Islet precursor cell (in vitro differentiated cells): ENCODE measurements at regions not wholly inside any gene's neighbourhood (a gene's known extent, or its start where the extent isn't known, plus 50 kb on each side); places are given as distances from the start of the nearest gene placed in this dataset.

Source experiments
- DNase-seq: peaks from one replicate; pipeline ENCODE4 v3.0.0-alpha.2; 2018

DNA sequence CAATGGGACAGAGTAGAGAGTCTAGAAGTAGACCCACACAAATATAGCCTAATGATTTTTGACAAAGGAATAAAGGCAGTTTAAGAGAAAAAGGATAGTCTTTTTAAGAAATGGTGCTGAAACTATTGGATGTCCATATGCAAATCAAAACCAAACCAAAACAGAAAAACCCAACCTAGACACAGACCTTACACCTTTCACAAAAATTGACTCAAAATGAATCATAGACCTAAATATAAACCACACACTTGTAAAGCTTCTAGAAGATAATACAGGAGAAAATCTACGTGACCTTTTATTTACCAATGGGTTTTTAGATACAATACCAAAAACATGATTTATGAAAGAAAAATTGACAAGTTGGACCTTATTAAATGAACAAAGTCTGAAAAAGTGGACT lies 66.4 kb upstream of the MPHOSPH6 start:
- no peak for DNase-seq

DNA sequence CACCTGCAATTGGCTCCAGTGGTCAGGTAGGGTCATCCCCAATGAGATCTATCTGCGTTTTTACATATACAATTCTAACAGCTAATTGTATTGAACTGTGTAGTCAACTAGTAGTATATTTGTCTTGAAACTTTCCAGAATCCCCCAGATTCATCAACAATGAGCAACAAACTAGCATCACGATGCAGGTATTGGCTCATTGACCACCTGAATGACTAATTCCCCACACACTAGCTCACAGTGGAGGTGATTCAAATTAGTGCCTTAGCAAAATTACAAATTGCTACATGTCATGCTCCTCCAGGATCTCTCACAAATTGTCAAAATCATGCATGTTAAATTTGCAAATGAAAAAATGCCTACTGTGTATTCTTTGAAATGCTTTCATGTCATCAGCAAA lies 62.8 kb upstream of the MPHOSPH6 start:
- no peak for DNase-seq

DNA sequence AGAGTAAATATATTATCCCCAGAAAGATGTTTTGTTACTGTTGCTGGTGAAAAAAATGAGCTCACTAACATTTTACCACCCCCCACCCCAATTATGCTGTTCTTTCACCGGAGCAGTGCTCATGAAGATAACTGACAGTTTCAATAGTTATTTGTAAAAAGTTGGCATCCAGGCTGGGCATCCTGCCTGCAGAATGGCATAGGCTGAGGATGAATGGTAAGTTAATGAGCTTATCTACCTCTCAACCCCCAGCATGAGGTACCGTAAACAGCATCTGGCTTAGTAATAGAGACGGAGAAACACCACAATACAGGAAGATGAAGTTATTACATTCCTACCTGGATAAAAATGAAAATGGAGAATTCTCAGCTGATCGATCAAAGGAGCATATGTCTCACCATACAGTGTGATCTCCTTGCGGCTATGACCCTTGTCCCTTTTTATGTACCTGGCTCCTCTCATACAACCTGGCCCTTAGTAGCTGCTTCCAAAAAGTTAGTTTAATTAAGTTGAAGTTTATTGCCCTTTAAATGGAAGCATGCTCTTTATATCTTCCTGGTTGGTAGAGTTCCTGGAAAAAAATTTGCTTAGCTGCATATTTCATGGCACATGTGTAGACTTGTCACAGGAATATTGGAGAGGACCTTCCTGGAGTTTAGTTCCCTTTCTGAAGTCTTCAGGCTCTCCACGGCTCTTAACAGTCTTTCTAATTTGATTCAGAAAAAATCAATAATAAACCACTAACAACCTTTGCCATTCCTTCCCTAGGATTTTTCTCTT lies 61.2 kb upstream of the MPHOSPH6 start:
- DNase-seq = no peak

DNA sequence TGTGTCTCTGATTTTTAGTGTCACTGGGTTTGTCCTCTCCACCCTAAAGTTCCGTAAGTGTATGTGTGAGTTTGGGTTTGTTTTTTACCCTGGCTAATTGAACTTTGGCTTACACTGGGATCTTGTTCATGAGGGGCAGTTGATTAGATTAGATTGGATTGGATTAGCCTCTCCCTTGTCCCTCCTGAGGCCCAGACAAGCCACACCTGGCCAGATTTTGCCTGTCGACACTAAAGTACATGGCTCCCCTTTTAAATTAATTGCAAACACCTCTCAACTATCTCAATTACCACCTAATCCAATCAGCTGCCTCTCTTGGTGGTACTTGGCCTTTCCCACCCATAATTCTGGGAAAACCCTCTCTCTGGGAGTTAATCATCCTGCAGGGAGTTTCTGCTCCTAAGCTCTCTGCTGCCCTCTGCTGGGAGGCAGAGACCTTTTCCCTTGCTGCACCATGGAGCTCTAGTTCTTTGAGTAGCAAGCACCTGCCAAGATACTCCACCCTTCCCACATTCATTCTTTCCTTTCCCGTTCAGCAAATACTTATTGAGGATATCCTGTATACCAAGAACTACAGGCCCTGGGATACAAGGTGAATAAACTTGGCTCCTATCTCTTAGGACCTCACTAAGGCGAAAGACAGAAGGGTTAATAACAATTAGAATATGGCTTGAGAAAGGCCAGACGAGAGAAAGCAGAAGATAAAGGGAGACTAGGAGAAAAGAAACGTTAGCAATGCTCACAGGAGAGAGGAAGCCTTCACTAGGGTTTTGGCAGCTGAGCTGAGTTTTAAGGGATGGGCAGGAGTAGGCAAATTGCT lies 60.0 kb upstream of the MPHOSPH6 start:
- peak; percentile 86 for DNase-seq

DNA sequence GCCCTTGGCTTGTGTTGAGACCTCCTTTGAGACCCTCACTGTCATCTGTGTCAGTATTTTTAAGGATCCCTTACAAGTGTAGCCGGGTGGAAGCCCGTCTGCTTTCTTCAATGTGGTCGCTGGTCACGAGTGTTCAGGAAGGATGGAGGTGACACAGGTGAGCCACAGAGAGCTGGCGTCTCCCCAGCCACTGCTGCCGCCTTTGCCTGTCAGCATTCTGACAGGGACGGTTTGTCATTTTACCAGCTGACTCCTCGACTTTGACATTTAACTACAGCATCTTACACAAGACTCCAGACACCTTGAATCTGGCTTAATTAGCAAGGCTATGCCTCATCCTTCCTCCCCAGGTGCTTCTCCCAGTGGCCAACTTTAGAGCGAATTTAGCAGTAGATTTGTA lies 56.3 kb upstream of the MPHOSPH6 start:
- DNase-seq = no peak

DNA sequence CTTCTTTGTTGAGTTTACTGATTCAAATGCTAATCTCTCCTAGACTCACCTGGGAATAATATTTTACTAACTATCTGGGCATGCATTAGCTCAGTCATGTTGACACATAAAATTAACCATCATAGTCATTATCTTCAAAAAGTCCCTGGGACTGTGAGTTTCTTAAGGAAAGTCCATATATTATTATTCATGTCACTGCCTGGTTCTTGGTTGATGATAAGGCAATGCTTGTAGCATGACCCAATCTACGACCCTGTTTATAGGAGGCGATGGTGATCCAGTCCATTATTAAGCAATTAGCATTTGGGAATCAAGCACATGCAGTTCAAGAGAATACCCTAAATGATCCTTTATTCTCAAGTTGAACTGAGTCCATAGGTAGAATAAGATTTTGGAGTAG lies 54.8 kb upstream of the MPHOSPH6 start:
- no peak for DNase-seq

DNA sequence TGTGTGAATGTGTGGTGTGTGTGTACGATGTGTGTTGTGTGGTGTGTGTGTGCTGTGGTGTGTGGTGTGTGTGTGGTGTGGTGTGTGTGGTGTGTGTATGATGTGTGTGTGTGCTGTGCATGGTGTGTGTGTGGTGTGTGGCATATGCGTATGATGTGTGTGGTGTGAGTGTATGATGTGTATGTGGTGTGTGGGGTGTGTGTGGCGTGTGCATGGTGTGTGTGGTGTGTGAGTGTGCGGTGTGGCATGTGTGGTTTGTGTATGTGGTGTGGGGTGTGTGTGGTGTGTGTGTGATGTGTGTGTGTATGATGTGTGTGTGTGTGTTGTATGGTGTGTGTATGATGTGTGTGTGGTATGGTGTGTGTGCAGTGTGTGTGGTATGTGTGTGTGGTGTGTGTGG lies 50.5 kb upstream of the MPHOSPH6 start:
- DNase-seq = no peak
